Amniotic epithelial cell (primary cell): ENCODE measurements at regions not wholly inside any gene's neighbourhood (a gene's known extent, or its start where the extent isn't known, plus 50 kb on each side); places are given as distances from the start of the nearest gene placed in this dataset.
"Not testable (repeated sequence)": the region's sequence is repeated elsewhere in the genome, so short reads cannot be mapped to it uniquely, and the experiment has no call there.

Experiments used
- DNase-seq: peaks from one replicate; pipeline ENCODE4 v3.0.0-alpha.2; 2010; ENCODE audit warnings: low read depth

GRCh38 chr2:187989925-187990623 lies 301.6 kb upstream of the GULP1 start:
- no peak for DNase-seq

- DNase-seq = no peak
Measured at GRCh38 chr2:187991389-187991788, 300.3 kb upstream of the GULP1 start.

GRCh38 chr2:187994464-187995331 lies 297.0 kb upstream of the GULP1 start:
- peak; percentile 41 for DNase-seq

GRCh38 chr2:187995556-187995955 lies 296.1 kb upstream of the GULP1 start:
- DNase-seq = no peak

- no peak for DNase-seq
Measured at GRCh38 chr2:187996630-187997029, 295.0 kb upstream of the GULP1 start.

- DNase-seq = no peak
Measured at GRCh38 chr2:188000189-188000588, 291.5 kb upstream of the GULP1 start.

GRCh38 chr2:188003800-188004199 lies 287.9 kb upstream of the GULP1 start:
- no peak for DNase-seq

GRCh38 chr2:188013767-188014166 lies 277.9 kb upstream of the GULP1 start:
- no peak for DNase-seq

GRCh38 chr2:188016917-188017316 lies 274.8 kb upstream of the GULP1 start:
- no peak for DNase-seq

GRCh38 chr2:188022389-188022788 lies 269.3 kb upstream of the GULP1 start:
- no peak for DNase-seq

GRCh38 chr2:188023035-188023434 lies 268.6 kb upstream of the GULP1 start:
- no peak for DNase-seq

GRCh38 chr2:188024811-188025210 lies 266.9 kb upstream of the GULP1 start:
- no peak for DNase-seq

GRCh38 chr2:188028739-188029138 lies 262.9 kb upstream of the GULP1 start:
- DNase-seq = no peak

GRCh38 chr2:188032306-188032705 lies 259.4 kb upstream of the GULP1 start:
- DNase-seq = no peak

- no peak for DNase-seq
Measured at GRCh38 chr2:188032786-188033185, 258.9 kb upstream of the GULP1 start.

- DNase-seq = not testable (repeated sequence)
Measured at GRCh38 chr2:188033240-188033639, 258.4 kb upstream of the GULP1 start.

GRCh38 chr2:188034102-188034501 lies 257.6 kb upstream of the GULP1 start:
- DNase-seq = not testable (repeated sequence)

- DNase-seq = not testable (repeated sequence)
Measured at GRCh38 chr2:188035377-188035776, 256.3 kb upstream of the GULP1 start.

GRCh38 chr2:188036786-188037185 lies 254.9 kb upstream of the GULP1 start:
- peak; percentile 51 for DNase-seq

GRCh38 chr2:188039307-188039706 lies 252.4 kb upstream of the GULP1 start:
- DNase-seq = no peak

GRCh38 chr2:188042412-188042811 lies 249.3 kb upstream of the GULP1 start:
- peak; percentile 77 for DNase-seq

- DNase-seq = no peak
Measured at GRCh38 chr2:188045016-188045415, 246.7 kb upstream of the GULP1 start.

GRCh38 chr2:188046437-188046836 lies 245.2 kb upstream of the GULP1 start:
- peak; percentile 58 for DNase-seq
